GM18505 (cell line): ENCODE measurements at regions not wholly inside any gene's neighbourhood (a gene's known extent, or its start where the extent isn't known, plus 50 kb on each side); places are given as distances from the start of the nearest gene placed in this dataset.
"Not testable (repeated sequence)": the region's sequence is repeated elsewhere in the genome, so short reads cannot be mapped to it uniquely, and the experiment has no call there.

Experiments
- ATAC-seq: cut with Tn5 transposase; IDR thresholded peaks from one replicate; pipeline ENCODE4 v1.9.1; 2021; ENCODE audit not compliant: unreplicated experiment
- POLR2A ChIP-seq: IDR thresholded peaks from 4 replicates; pipeline ENCODE4 v1.6.1; 2011; ENCODE audit warnings: borderline replicate concordance; ENCODE audit not compliant: insufficient read depth, insufficient read length; ENCODE audit errors: extremely low read depth

GRCh38 chr2:16189029-16189835, 248.9 kb downstream of the MYCN start:
- TF ChIP-seq POLR2A, result no peak
- ATAC-seq, result no peak

DNA sequence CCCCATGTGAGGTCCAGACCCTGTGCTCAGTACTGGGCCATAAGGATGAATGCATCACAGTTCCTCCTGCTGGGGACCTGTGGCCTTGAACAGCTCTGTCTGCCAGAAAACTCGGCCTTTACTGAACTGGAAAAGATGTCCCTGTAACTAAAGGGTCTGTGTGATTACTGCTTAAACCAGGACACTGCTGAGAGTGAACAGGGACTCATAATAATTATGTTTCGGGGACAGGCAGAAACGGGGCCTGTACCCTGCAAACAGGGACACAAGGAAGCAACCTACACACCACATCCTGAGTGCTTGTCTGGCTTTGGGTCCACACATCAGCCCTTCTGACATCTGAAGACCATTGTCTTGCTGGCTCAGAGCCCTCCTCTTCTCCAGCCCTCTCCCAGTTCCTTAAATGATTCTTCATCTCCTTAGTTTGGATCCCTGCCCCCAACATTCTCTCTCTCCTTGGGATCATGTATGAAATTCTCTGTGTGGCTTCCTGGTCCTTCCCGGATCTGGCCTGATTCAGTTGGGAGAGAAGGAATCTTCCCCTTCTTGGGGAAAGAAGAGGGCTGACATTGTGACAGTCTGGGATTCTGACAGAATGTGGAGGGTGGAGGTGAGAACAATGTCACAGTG, 248.0 kb downstream of the MYCN start:
- no peak for TF ChIP-seq POLR2A
- ATAC-seq, result no peak

GRCh38 chr2:16187482-16187817, 247.1 kb downstream of the MYCN start:
- no peak for TF ChIP-seq POLR2A
- no peak for ATAC-seq

GRCh38 chr2:16186661-16187481, 246.5 kb downstream of the MYCN start:
- no peak for TF ChIP-seq POLR2A
- no peak for ATAC-seq

DNA sequence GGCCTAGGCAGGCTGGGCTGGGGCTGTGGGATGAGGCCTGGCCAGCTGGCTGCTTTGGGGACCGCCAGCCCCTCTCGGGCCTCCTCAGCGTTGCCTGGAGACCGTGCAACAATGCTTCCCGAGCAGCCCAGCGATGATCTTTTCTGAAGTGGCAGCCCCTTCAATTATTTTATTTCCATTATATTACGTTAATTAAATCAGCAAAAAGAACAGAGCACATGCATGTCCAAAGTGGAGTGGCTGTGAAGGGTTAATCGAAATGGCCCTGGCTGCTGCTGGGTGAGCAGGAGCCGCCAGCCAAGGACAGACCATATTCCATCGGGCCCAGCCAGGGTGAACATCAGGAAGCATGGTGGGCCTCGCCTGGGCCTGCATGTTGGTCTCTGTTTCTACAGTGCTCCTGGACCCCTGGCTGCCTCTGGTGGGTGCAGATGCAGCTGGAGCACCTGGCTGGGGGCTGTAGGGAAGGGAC, 245.5 kb downstream of the MYCN start:
- ATAC-seq, result no peak

GRCh38 chr2:16184945-16185660, 244.8 kb downstream of the MYCN start:
- TF ChIP-seq POLR2A, result no peak
- no peak for ATAC-seq

More for the DNA sequence above, 245.5 kb downstream of the MYCN start:
- no peak for TF ChIP-seq POLR2A

GRCh38 chr2:16184341-16184890, 244.1 kb downstream of the MYCN start:
- no peak for TF ChIP-seq POLR2A
- ATAC-seq, result no peak

- no peak for ATAC-seq
- no peak for TF ChIP-seq POLR2A
Measured at GRCh38 chr2:16183345-16183744, 243.0 kb downstream of the MYCN start.

GRCh38 chr2:16182841-16183240, 242.5 kb downstream of the MYCN start:
- no peak for TF ChIP-seq POLR2A

GRCh38 chr2:16182311-16182815, 242.0 kb downstream of the MYCN start:
- not testable (repeated sequence) for ATAC-seq

More at GRCh38 chr2:16182841-16183240, 242.5 kb downstream of the MYCN start:
- ATAC-seq, result no peak

- ATAC-seq, result no peak
- TF ChIP-seq POLR2A, result no peak
Measured at GRCh38 chr2:16181741-16182090, 241.4 kb downstream of the MYCN start.

- TF ChIP-seq POLR2A, result no peak
- ATAC-seq, result no peak
Measured at GRCh38 chr2:16181062-16181740, 240.9 kb downstream of the MYCN start.

DNA sequence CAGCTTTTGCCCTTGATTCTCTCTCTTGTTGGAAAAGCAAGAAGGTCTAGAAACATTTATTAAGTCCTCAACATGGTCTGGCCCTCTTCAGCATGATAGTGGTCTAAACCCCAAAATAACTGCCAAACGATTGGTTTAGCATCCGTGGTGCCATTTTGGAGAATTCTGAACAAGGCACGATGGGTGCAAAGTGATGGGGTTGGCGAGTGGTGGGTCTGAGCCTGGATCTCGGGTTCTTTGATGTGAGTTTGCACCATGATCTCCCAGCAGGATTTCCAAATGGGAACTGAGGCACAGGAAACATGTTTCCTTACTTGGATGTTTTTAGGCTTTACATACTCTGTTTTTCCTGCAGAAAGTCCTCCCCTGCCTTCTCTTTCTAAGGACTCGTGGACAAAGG, 240.3 kb downstream of the MYCN start:
- no peak for TF ChIP-seq POLR2A
- no peak for ATAC-seq
